CD4-positive, alpha-beta T cell treated with Interleukin-17A for 4 hours (primary cell): ENCODE measurements at regions not wholly inside any gene's neighbourhood (a gene's known extent, or its start where the extent isn't known, plus 50 kb on each side); places are given as distances from the start of the nearest gene placed in this dataset.

ENCODE experiments used
- DNase-seq: peaks from one replicate; pipeline ENCODE4 v3.0.0-alpha.2; 2020; ENCODE audit warnings: mixed read lengths

- DNase-seq, result no peak
Measured at GRCh38 chr1:58911841-58912499, 128.1 kb upstream of the JUN start.

DNA sequence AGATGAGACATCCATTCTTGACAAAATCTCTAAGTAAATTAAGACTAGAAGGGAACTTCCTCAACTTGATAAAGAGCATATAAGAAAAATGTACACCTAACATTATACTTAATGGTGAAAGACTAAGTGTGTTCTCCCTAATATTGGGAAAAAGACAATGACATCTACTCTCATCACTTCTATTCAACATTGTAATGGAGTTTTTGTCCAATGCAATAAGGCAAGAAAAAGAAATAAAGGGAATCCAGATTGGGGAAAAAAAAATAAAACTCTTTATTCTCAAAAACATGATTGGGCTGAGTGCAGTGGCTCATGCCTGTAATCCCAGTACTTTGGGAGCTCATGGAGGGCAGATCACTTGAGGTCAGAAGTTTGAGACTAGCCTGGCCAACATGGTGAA is 131.1 kb upstream of the JUN start:
- DNase-seq, result no peak

DNA sequence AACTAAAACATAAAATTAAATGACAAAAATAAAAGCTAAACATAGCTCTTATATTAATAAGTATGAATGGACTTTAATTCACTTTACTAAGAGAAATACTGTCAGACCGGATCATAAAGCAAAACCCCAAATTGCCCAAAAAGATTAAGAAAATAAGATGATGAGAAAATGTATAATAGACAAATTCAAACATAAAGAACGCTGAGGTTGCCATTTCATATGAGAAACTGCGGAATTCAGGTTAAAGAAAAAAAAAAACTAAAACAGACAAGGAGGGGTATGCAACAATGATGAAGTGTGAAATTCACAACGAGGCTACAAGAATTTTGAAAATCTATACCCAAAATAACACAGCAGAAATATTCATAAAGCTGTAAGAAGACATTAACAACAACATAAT is 133.6 kb upstream of the JUN start:
- no peak for DNase-seq

DNA sequence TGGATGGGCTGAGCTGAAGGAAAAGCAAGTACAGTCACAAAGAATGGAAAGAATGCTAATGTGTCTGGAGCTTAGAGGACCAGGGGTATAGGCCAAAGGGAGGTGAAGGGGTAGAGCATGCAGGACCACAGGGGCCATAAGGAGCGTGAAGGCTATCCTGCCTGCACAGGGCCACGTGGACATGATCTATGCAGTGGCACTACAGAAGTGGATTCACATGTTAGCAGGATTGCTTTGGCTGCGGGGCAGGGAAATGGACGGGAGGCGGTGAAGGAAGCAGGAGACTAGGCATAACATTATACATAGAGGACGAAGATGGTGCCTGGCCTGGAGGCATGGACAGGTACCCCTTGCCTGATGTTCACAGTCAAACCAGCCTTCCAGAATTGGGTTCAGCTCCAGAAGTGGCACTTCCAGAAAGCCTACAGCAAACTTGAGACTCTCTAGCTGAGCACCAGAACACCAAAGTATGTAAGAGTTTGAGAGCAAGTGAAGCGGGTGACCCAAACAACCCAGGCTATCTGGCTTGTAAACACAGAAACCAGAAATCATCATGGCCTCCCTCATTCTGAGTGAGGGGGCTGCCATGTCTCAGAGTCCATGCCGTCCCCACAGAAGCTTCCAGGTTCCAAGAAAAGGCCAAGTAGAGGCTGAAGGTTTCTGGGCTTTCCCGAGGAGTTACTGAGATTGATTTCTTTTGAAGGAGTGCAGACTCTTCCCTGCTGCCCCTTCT is 135.5 kb upstream of the JUN start:
- DNase-seq, result no peak

DNA sequence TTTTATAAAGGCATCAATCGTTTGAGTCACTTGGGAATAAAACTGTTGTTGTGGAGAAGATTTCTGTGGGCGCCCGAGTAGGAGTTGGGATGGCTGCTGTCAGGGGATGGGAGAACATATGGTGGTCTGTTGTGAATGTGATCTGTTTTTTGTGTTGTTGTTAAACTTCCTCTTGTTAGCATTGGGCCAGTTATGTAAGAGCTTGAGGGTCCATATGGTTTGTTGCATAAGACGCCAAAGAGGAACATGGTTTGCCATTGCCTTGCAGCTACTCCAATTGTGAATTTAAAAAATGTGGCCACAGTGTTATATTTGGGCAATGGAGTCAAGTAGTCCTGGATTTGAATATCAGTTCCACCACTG is 136.1 kb upstream of the JUN start:
- DNase-seq, result no peak

- DNase-seq, result no peak
Measured at GRCh38 chr1:58921342-58921741, 137.5 kb upstream of the JUN start.

- no peak for DNase-seq
Measured at GRCh38 chr1:58921751-58922150, 137.9 kb upstream of the JUN start.

- DNase-seq, result peak; percentile 57
Measured at GRCh38 chr1:58922302-58923089, 138.6 kb upstream of the JUN start.

- no peak for DNase-seq
Measured at GRCh38 chr1:58923090-58923470, 139.2 kb upstream of the JUN start.

- no peak for DNase-seq
Measured at GRCh38 chr1:58924016-58924565, 140.2 kb upstream of the JUN start.

GRCh38 chr1:58924821-58925220 is 141.0 kb upstream of the JUN start:
- no peak for DNase-seq

GRCh38 chr1:58925247-58925646 is 141.4 kb upstream of the JUN start:
- DNase-seq, result no peak

DNA sequence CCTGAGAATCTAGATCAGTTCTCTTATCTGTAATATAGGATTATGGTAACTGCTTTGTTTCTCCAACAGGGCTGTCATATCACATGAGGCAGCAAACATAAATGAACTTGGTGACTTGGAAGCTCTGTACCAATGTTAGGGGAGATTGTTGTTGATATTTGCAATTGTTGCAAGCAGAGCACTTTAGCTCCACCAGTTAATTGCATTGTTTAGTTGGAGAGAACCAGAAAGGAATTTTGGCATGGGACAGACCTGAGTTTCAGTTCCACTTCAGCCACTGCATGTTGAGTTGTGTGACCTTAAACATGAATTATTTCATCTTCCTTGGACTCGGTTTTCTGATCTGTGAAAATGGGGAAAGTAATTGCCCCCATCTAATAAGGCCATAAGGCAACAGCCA is 142.3 kb upstream of the JUN start:
- DNase-seq, result no peak

- no peak for DNase-seq
Measured at GRCh38 chr1:58927041-58927721, 143.3 kb upstream of the JUN start.

DNA sequence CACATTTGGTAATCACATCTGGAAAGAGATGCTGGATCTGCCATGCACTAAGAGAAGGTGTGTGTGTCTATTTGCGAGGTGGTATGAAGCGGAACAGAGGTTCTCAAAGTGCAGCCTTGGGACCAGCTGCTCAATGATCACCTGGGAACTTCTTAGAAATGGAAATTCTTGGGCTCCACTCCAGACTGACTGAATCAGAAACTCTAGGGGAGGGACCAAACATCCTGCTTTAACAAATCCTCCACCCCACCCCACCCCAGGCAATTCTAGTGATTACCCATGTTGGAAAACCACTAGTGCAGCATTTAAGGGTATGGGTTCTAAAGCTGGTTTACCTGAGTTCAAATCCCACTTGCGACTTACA is 143.9 kb upstream of the JUN start:
- no peak for DNase-seq

DNA sequence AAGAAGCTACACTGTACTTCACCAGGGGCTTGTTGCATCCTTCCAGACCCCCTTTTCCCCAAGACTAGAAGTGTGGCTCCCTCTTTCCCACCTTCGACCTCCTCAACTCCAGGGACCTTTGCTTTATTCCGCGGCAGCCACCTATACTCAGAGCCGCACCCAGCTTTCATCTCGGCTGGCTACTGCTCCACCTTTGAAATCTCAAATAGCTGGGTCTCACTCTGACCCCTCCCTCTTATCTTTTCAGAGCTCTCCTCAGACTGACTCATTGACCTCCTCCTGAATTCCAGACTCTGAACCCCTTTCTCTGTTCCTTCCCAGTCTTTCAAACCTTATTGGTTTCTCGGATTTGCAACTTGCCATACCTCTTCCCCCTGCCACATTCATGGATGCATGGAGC is 144.7 kb upstream of the JUN start:
- DNase-seq, result no peak

DNA sequence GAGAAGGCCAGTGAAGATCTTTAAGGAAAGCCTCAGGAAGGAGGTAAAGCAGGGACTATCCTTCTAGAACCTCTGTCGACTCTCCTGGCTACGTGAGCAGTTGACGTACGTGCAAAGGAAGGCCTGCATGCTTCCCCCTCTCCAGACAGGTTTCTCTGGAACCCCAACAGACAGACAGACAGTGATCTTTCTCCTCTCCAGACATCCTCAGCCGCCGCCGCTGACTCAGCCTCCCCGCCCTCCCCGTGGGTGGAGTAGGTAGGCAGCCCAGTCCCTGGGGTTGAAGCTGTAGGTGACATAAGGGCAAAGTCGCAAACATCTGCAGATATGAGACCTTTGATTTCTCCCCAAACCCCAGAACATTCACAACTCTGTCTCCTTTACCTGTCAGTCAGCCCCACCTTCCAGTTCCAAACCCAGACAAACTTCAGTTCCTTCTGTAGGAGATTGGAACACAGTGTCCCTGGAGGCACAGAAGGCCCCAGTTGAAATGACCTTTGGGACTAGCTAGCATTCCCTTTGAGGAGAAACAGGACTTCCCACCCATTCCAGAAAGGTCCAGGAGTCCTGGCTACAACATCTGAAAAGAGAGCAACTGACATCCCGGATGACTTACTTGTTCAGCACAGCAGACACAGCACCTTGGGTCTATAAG is 146.0 kb upstream of the JUN start:
- peak; percentile 85 for DNase-seq

- DNase-seq, result no peak
Measured at GRCh38 chr1:58931024-58931423, 147.2 kb upstream of the JUN start.

DNA sequence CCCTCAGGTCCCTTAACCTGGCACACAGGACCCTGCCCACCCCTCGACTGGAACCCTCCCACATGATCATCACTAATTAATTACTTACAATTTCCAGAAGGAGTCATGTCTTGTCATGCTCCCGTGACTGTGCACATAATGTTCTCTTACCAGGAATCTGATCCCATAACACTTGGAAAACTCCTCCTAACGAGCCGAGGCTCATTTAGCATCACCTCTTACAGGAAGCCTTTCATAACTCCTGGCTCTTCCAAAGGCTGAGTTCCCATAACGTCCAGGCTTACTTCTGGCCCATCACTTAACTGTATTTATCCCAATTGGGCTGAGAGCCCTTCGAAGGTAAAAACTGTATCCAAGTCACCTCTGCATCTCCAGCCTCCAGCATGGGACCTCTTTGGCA is 147.9 kb upstream of the JUN start:
- no peak for DNase-seq

DNA sequence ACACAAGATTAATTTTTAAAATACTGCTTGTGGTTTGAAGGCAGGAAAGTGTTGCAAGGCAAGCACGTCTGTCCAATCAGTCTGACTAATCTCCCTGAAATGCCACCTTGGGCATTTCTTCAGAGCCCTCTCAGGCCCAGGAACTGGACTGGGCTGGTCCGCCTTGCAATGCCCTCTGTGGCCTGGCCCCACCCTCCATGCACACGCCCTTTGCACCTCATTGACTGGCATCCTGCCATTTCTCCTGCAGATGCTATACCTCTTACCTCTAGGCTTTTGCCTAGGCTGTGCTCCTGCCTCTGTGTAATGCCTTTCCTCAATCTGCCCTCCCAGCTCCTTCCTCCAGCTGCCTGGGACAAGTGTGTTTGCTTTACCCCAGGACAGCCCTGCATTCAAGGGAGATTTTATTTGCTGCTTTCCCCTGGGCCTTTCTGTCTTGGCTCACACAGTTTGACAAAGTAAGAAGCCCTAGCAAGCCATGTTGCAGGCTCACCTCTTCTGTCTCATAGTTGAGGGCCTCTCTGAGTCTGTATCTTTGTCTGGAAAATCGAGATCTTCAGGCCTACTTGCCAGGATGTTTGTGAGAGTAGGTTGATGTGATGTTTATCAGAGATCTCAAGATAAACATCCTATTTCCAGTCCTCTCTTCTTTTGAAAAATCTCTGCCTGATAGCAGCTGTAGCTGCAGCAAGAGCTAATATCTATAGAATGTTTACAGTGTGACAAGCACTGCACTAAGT is 149.2 kb upstream of the JUN start:
- peak; percentile 31 for DNase-seq

- DNase-seq, result no peak
Measured at GRCh38 chr1:58933599-58933926, 149.7 kb upstream of the JUN start.

- no peak for DNase-seq
Measured at GRCh38 chr1:58934706-58935105, 150.9 kb upstream of the JUN start.
